Testis (tissue), 2 donors: ENCODE measurements at regions not wholly inside any gene's neighbourhood (a gene's known extent, or its start where the extent isn't known, plus 50 kb on each side); places are given as distances from the start of the nearest gene placed in this dataset.

ENCODE experiments used
- DNase-seq: peaks from one replicate; pipeline ENCODE4 v3.0.0-alpha.2; 2019
- H3K27ac ChIP-seq, 2 donors: fragments of 200-600 bp; sonication (generic); one replicate each; pipeline ENCODE4 v1.5.1; 2019
- H3K27me3 ChIP-seq: fragments of 200-600 bp; sonication (generic); one replicate; pipeline ENCODE4 v1.5.1; 2019
- H3K36me3 ChIP-seq: fragments of 200-600 bp; sonication (generic); one replicate; pipeline ENCODE4 v1.5.1; 2017; ENCODE audit warnings: low read depth; ENCODE audit errors: missing control alignments
- H3K4me1 ChIP-seq: fragments of 200-600 bp; sonication (generic); one replicate; pipeline ENCODE4 v1.5.1; 2019
- H3K4me3 ChIP-seq, 2 donors: fragments of 200-600 bp; sonication (generic); one replicate each; pipeline ENCODE4 v1.5.1; 2017 to 2019
- H3K9me3 ChIP-seq: fragments of 200-600 bp; sonication (generic); one replicate; pipeline ENCODE4 v1.5.1; 2017
- CTCF ChIP-seq, 3 experiments: fragments of 450-650 bp in 2 of 3; fragments of 200-600 bp in 1 of 3; sonication (generic) in 1 of 3; IDR thresholded peaks; one replicate each; pipeline ENCODE4 v1.5.1; 2016 to 2019; ENCODE audit warnings: antibody characterized with exemption in 3 of 3, mild to moderate bottlenecking in 2 of 3, moderate library complexity in 1 of 3
- POLR2A ChIP-seq: fragments of 450-650 bp; IDR thresholded peaks from one replicate; pipeline ENCODE4 v1.6.1; 2017; ENCODE audit warnings: antibody characterized with exemption, mild to moderate bottlenecking, moderate library complexity
- WGBS, 2 donors: methylation state at CpG; one replicate each; pipeline ENCODE4 v1.1.5; 2018; 5-methylcytosine and 5-hydroxymethylcytosine counted together
- intact Hi-C: fragments of 100-400 bp; cut with DNase I; formaldehyde crosslinking; loops from one replicate; pipeline ENCODE4 v1.15.1; 2023; ENCODE audit warnings: low total_unique reads

GRCh38 chr4:188242041-188242440, 102.8 kb downstream of the TRIML1 start:
- no peak overlapping the region for H3K27ac ChIP-seq
- intact Hi-C loops, result no loop called here
- H3K36me3 ChIP-seq, result no peaks in the 10 kb centered on the region
- no peaks in the 10 kb centered on the region for H3K9me3 ChIP-seq
- DNase-seq, result no peak
- WGBS, 2 donors, result 59 to 64% methylated on average over 2 of the region's 2 CpGs
- no peaks in the 10 kb centered on the region for H3K4me1 ChIP-seq
- no peaks in the 10 kb centered on the region for H3K27me3 ChIP-seq
- TF ChIP-seq POLR2A (no peak), CTCF (IDR thresholded peaks at IDR 0.05) (no peak)
- no peak overlapping the region for H3K4me3 ChIP-seq

GRCh38 chr4:188245651-188246050, 106.4 kb downstream of the TRIML1 start:
- Histone ChIP-seq H3K4me3 (no peak overlapping the region), H3K27me3 (no peaks in the 10 kb centered on the region), H3K27ac (no peak overlapping the region), H3K4me1 (no peaks in the 10 kb centered on the region), H3K36me3 (no peaks in the 10 kb centered on the region), H3K9me3 (no peaks in the 10 kb centered on the region)
- TF ChIP-seq CTCF (IDR thresholded peaks at IDR 0.05) (no peak), POLR2A (no peak)
- 75 to 82% methylated on average over 6 of the region's 6 CpGs for WGBS, 2 donors
- no peak for DNase-seq
- intact Hi-C loops, result no loop called here

- no peak overlapping the region for H3K4me3 ChIP-seq
- no peaks in the 10 kb centered on the region for H3K9me3 ChIP-seq
- H3K27me3 ChIP-seq, result no peaks in the 10 kb centered on the region
- intact Hi-C loops, result no loop called here
- no peak for TF ChIP-seq POLR2A
- TF ChIP-seq CTCF (IDR thresholded peaks at IDR 0.05), result no peak
- no peak for DNase-seq
- H3K4me1 ChIP-seq, result no peaks in the 10 kb centered on the region
- no peaks in the 10 kb centered on the region for H3K36me3 ChIP-seq
- WGBS, 2 donors, result 67 to 77% methylated on average over 8 of the region's 8 CpGs
- H3K27ac ChIP-seq, result no peak overlapping the region
These were observed 107.2 kb downstream of the TRIML1 start for GRCh38 chr4:188246488-188246887.

- no peaks in the 10 kb centered on the region for H3K27me3 ChIP-seq
- 72 to 80% methylated on average over 7 of the region's 7 CpGs for WGBS, 2 donors
- no peaks in the 10 kb centered on the region for H3K4me1 ChIP-seq
- H3K36me3 ChIP-seq, result no peaks in the 10 kb centered on the region
- TF ChIP-seq CTCF (IDR thresholded peaks at IDR 0.05), result no peak
- no peak for TF ChIP-seq POLR2A
- DNase-seq, result no peak
- no peak overlapping the region for H3K27ac ChIP-seq
- H3K4me3 ChIP-seq, result no peak overlapping the region
- intact Hi-C loops, result no loop called here
- H3K9me3 ChIP-seq, result no peaks in the 10 kb centered on the region
These were observed 115.0 kb downstream of the TRIML1 start for GRCh38 chr4:188254211-188254610.

- 74 to 77% methylated on average over 10 of the region's 10 CpGs for WGBS, 2 donors
- Histone ChIP-seq H3K27me3 (no peaks in the 10 kb centered on the region), H3K4me1 (no peaks in the 10 kb centered on the region), H3K4me3 (no peak overlapping the region), H3K9me3 (no peaks in the 10 kb centered on the region), H3K36me3 (no peaks in the 10 kb centered on the region), H3K27ac (no peak overlapping the region)
- DNase-seq, result no peak
- intact Hi-C loops, result no loop called here
- TF ChIP-seq CTCF (IDR thresholded peaks at IDR 0.05), result no peak
- TF ChIP-seq POLR2A, result no peak
These were observed 123.2 kb downstream of the TRIML1 start for GRCh38 chr4:188262464-188262863.
